Gastrocnemius medialis (tissue), 4 donors: ENCODE measurements at regions not wholly inside any gene's neighbourhood (a gene's known extent, or its start where the extent isn't known, plus 50 kb on each side); places are given as distances from the start of the nearest gene placed in this dataset.

Source experiments
- ATAC-seq, 2 donors: fragments of 150-250 bp; one replicate each; pipeline ENCODE4 v1.9.1; 2016
- DNase-seq, 2 donors: peaks; one replicate each; pipeline ENCODE4 v3.0.0-alpha.2; 2019
- H3K27ac ChIP-seq, 4 donors: fragments of 200-600 bp; sonication (generic); 1 replicate in 1 of 4; 2 replicates in 3 of 4; pipeline ENCODE4 v1.5.1; 2016 to 2018; ENCODE audit warnings: mild to moderate bottlenecking in 2 of 4, moderate library complexity in 1 of 4
- H3K27me3 ChIP-seq, 3 donors: fragments of 200-600 bp; sonication (generic) in 2 of 3; 1 replicate in 1 of 3; 2 replicates in 2 of 3; pipeline versions ENCODE4 v1.5.1 to v1.6.0; 2016 to 2019; ENCODE audit warnings: mild to moderate bottlenecking in 1 of 3, moderate library complexity in 1 of 3
- H3K36me3 ChIP-seq, 2 donors: fragments of 200-600 bp; sonication (generic) in 1 of 2; one replicate each; pipeline ENCODE4 v1.5.1; 2017 to 2018
- H3K4me1 ChIP-seq, 2 donors: fragments of 200-600 bp; sonication (generic) in 1 of 2; one replicate each; pipeline ENCODE4 v1.5.1; 2016 to 2017; ENCODE audit warnings: mild to moderate bottlenecking in 2 of 2
- H3K4me3 ChIP-seq, 4 donors: fragments of 200-600 bp; sonication (generic) in 3 of 4; 1 replicate in 1 of 4; 2 replicates in 3 of 4; pipeline ENCODE4 v1.5.1; 2016 to 2019; ENCODE audit warnings: mild to moderate bottlenecking in 2 of 4
- H3K9me3 ChIP-seq, 3 donors: fragments of 200-600 bp; sonication (generic) in 2 of 3; 1 replicate in 1 of 3; 2 replicates in 2 of 3; pipeline ENCODE4 v1.5.1; 2016 to 2019
- POLR2A ChIP-seq, 2 donors: fragments of 450-650 bp; IDR thresholded peaks; one replicate each; pipeline ENCODE4 v1.6.1; 2017; ENCODE audit warnings: antibody characterized with exemption in 2 of 2, mild to moderate bottlenecking in 2 of 2, moderate library complexity in 2 of 2
- in situ Hi-C, 4 donors: fragments of 200-750 bp; cut with MboI; loops; one replicate each; pipeline versions ENCODE4 v1.15.0 to v1.8.0; 2017; ENCODE audit warnings: low sequenced_read_pairs in 4 of 4
- intact Hi-C: fragments of 100-400 bp; cut with DNase I; formaldehyde crosslinking; loops from one replicate; pipeline ENCODE4 v1.15.1; 2023; ENCODE audit warnings: low total_unique reads
- TF ChIP-seq, protein P1 (sequence below), 5 experiments: fragments of 450-650 bp in 3 of 5; fragments of 200-600 bp in 2 of 5; sonication (generic) in 2 of 5; IDR thresholded peaks in 4 of 5; conservative IDR thresholded peaks in 1 of 5; 1 replicate in 4 of 5; 2 replicates in 1 of 5; pipeline ENCODE4 v1.5.1; 2016 to 2019; ENCODE audit warnings: antibody characterized with exemption in 5 of 5, mild to moderate bottlenecking in 3 of 5, moderate library complexity in 3 of 5

DNA sequence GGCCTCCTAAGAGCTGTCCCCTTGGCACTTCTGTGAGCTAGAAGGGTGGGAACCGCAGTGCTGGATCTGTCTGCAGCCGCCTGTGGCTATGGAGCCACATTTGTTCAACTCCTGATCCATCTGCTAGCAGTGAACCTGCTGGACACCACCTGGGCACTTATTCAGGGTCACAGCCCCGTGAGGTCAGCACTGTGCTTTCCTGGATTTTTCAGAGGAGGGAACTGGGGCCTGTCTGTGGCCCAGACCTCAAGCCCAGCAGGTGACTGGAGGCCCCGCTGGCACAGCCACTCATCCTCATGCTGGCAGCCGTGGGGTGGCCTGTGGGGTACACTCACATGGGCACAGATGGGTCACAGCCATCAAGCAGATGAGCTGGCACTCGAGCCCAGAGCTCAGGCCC is 155.3 kb downstream of the TFCP2L1 start:
- in situ Hi-C loops = no loop called here
- DNase-seq (no peak), ATAC-seq (no peak)
- no peak overlapping the region for H3K4me3 ChIP-seq
- no peaks in the 10 kb centered on the region for H3K36me3 ChIP-seq
- no peaks in the 10 kb centered on the region for H3K27me3 ChIP-seq
- H3K27ac ChIP-seq = no peak overlapping the region
- intact Hi-C loops = no loop called here
- H3K9me3 ChIP-seq = no peaks in the 10 kb centered on the region
- no peaks in the 10 kb centered on the region for H3K4me1 ChIP-seq
- no peak for TF ChIP-seq POLR2A (IDR thresholded peaks at IDR 0.05)
- TF ChIP-seq, protein P1, sequence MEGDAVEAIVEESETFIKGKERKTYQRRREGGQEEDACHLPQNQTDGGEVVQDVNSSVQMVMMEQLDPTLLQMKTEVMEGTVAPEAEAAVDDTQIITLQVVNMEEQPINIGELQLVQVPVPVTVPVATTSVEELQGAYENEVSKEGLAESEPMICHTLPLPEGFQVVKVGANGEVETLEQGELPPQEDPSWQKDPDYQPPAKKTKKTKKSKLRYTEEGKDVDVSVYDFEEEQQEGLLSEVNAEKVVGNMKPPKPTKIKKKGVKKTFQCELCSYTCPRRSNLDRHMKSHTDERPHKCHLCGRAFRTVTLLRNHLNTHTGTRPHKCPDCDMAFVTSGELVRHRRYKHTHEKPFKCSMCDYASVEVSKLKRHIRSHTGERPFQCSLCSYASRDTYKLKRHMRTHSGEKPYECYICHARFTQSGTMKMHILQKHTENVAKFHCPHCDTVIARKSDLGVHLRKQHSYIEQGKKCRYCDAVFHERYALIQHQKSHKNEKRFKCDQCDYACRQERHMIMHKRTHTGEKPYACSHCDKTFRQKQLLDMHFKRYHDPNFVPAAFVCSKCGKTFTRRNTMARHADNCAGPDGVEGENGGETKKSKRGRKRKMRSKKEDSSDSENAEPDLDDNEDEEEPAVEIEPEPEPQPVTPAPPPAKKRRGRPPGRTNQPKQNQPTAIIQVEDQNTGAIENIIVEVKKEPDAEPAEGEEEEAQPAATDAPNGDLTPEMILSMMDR (IDR thresholded peaks at IDR 0.05 in 4 of 5, conservative IDR thresholded peaks at IDR 0.05 in 1 of 5) = no peak

DNA sequence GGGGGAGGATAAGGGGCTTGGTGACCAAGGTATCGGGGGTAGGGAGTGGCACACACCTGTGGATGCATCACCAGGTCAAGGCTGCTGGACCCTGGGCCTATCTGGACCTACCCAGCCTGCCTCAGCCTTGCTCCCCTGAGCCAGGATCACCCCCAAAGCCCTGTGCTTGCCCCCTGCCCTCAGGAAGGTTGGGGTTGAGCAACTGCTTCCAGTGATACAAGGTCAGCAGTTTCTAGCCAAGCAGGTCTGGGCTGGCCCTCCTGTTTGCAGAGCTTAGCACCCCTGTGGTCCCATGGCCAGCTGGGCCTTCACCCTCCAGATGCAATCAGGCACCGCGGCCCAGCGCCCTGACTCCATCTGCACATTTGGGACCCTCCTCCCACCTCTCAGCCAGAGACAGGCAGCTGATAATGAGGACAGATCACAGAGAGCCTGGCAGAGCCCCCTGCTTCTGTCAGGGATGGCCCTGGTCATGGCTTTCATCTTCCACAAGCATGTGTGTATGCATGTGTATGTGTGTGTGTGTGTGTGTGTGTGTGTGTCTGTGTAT is 154.6 kb downstream of the TFCP2L1 start:
- in situ Hi-C loops = no loop called here
- Histone ChIP-seq H3K27me3 (no peaks in the 10 kb centered on the region), H3K36me3 (no peaks in the 10 kb centered on the region), H3K4me1 (no peaks in the 10 kb centered on the region), H3K4me3 (no peak overlapping the region), H3K27ac (no peak overlapping the region), H3K9me3 (no peaks in the 10 kb centered on the region)
- intact Hi-C loops = no loop called here
- DNase-seq (no peak), ATAC-seq (no peak)
- TF ChIP-seq, protein P1 (IDR thresholded peaks at IDR 0.05 in 4 of 5, conservative IDR thresholded peaks at IDR 0.05 in 1 of 5) = no peak
- no peak for TF ChIP-seq POLR2A (IDR thresholded peaks at IDR 0.05)

DNA sequence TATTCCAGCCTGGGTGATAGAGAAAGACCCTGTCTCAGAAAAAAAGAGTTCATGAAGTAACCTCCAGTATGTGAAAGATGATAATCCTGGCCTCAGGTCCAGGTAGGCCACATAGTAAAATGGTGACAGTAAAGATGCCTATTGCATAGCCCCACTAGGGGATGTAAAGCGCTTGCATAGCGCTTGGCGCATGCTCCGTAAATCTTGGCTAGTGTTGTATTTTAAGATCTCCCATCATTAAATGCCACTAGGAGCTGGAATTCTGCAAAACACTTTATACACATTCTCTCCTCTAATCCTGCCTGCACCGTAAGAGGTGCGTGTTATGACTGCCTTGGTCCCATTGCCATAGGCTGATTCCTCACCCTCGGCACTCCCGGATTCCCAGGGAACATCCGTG is 153.6 kb downstream of the TFCP2L1 start:
- TF ChIP-seq POLR2A (IDR thresholded peaks at IDR 0.05) = no peak
- TF ChIP-seq, protein P1 (IDR thresholded peaks at IDR 0.05 in 4 of 5, conservative IDR thresholded peaks at IDR 0.05 in 1 of 5) = no peak
- in situ Hi-C loops = no loop called here

DNA sequence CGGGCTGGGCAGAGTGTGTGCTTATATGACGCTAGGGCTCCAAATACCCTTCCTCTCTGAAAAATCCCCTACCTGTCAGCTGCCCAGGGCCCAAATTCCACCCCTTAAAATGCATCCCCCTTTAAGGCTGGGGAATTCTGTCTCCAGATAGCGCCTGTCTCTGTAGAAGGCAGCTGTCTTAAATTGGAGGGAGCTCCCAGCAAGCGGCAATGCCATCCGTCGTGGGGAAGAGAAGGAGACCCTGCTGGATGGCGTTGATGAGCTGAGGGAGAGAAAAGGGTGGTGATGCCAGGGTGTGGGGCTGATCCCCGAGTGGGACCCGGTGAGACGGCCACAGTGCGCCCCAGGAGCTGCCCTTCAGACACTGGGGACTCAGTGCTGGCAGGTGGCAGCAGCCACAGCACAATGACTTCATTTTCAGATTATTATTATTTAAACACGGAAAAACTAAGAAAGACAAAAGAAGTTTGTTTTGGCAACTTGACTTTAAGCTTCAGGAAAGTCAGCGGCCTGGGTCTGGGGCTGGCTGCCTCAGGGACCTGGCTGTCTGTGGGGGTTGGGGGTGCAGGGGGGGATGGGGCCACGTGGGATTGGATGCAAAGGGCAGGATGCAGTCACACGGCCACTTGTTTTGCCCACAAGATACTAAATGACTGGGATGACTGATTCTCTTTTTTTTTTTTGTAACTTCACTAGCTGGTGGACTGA is 152.8 kb downstream of the TFCP2L1 start:
- H3K9me3 ChIP-seq = no peaks in the 10 kb centered on the region
- no peak for TF ChIP-seq POLR2A (IDR thresholded peaks at IDR 0.05)
- TF ChIP-seq, protein P1 (IDR thresholded peaks at IDR 0.05 in 4 of 5, conservative IDR thresholded peaks at IDR 0.05 in 1 of 5) = no peak
- ATAC-seq (no peak), DNase-seq (no peak)
- no peaks in the 10 kb centered on the region for H3K4me1 ChIP-seq
- in situ Hi-C loops (no loop called here), intact Hi-C loops (no loop called here)
- H3K4me3 ChIP-seq = no peak overlapping the region
- H3K27me3 ChIP-seq = no peaks in the 10 kb centered on the region
- H3K36me3 ChIP-seq = no peaks in the 10 kb centered on the region
- no peak overlapping the region for H3K27ac ChIP-seq

More for the DNA sequence above, 153.6 kb downstream of the TFCP2L1 start:
- H3K4me3 ChIP-seq = no peak overlapping the region
- H3K36me3 ChIP-seq = no peaks in the 10 kb centered on the region
- H3K4me1 ChIP-seq = no peaks in the 10 kb centered on the region
- no peaks in the 10 kb centered on the region for H3K27me3 ChIP-seq
- H3K9me3 ChIP-seq = no peaks in the 10 kb centered on the region
- ATAC-seq (no peak), DNase-seq (no peak)
- no peak overlapping the region for H3K27ac ChIP-seq
- intact Hi-C loops = no loop called here

DNA sequence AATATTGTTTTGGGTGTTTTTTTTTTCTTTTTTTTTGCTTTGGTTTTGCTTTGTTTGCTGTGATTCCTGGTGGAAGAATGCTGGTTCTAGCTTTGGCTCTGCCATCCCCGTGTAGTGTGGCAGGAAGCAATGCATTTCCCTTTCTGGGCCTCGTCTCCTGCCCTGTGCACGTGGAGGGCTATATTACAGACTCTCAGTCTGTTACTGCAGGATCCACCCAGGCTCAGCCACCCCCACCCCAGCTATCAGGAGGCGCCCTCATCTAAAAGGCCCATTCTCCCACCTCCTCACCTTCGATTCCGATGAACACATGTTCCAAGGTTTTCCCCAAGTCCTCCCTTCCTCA is 152.3 kb downstream of the TFCP2L1 start:
- in situ Hi-C loops (no loop called here), intact Hi-C loops (no loop called here)
- DNase-seq (no peak), ATAC-seq (no peak)
- Histone ChIP-seq H3K9me3 (no peaks in the 10 kb centered on the region), H3K27ac (no peak overlapping the region), H3K27me3 (no peaks in the 10 kb centered on the region), H3K4me1 (no peaks in the 10 kb centered on the region), H3K36me3 (no peaks in the 10 kb centered on the region), H3K4me3 (no peak overlapping the region)
- TF ChIP-seq, protein P1 (IDR thresholded peaks at IDR 0.05 in 4 of 5, conservative IDR thresholded peaks at IDR 0.05 in 1 of 5) = no peak
